GM12878 (cell line): ENCODE measurements at regions not wholly inside any gene's neighbourhood (a gene's known extent, or its start where the extent isn't known, plus 50 kb on each side); places are given as distances from the start of the nearest gene placed in this dataset.

ENCODE experiments used
- ATAC-seq: fragments of 200-7000 bp; cut with Tn5 transposase; 3 replicates; pipeline ENCODE4 v1.9.1; 2020; ENCODE audit warnings: mild to moderate bottlenecking, moderate library complexity
- BruUV-seq: library from RNA; stranded (reverse); fragments of 400-500 nt; replicated peaks from 2 replicates; lab custom pipeline; 2021; lab: Mats Ljungman, UMichigan
- CTCF ChIA-PET: fragments of 300-600 bp; sonication (Branson Sonifier 250); formaldehyde crosslinking; extraction: SDS; loops from one replicate; lab custom pipeline; 2021; ENCODE audit warnings: inconsistent platforms; lab: Yijun Ruan, JAX
- POLR2A ChIA-PET: fragments of 350-600 bp; formaldehyde crosslinking; extraction: SDS; loops from one replicate; lab custom pipeline; 2021; ENCODE audit warnings: inconsistent platforms; lab: Charles Lee
- RAD21 ChIA-PET: fragments of 300-600 bp; sonication (Branson Sonifier 250); formaldehyde crosslinking; loops from one replicate; lab custom pipeline; 2023; ENCODE audit warnings: antibody characterized with exemption; ENCODE audit not compliant: unreplicated experiment; lab: Charles Lee
- SMC1A ChIA-PET: fragments of 300-600 bp; sonication (Branson Sonifier 250); formaldehyde crosslinking; loops from one replicate; lab custom pipeline; 2023; ENCODE audit not compliant: unreplicated experiment, uncharacterized antibody; lab: Charles Lee
- DNase-seq: peaks from one replicate; pipeline ENCODE4 v3.0.0-alpha.2; 2011; ENCODE audit warnings: low read depth, low spot score
- FAIRE-seq: peaks from 3 replicates; lab custom pipeline; 2011; peaks lifted over from hg19 to GRCh38; lab: Jason Lieb, UNC
- H2AFZ ChIP-seq: 2 replicates; pipeline ENCODE4 v1.6.0; 2011; ENCODE audit warnings: low read depth, low read length, control low read depth; ENCODE audit not compliant: control insufficient read depth
- H3K27ac ChIP-seq: 2 replicates; pipeline ENCODE4 v1.5.1; 2011; ENCODE audit warnings: control low read depth; ENCODE audit not compliant: control insufficient read depth, insufficient read depth
- H3K27me3 ChIP-seq, 2 experiments: replicated peaks in 1 of 2; 2 replicates each; pipeline versions ENCODE4 v1.6.0 to v1.6.1; 2011; ENCODE audit warnings: low read length in 1 of 2; ENCODE audit not compliant: control insufficient read depth in 2 of 2, insufficient read depth in 2 of 2
- H3K36me3 ChIP-seq, 2 experiments: 2 replicates each; pipeline ENCODE4 v1.5.1; 2011; ENCODE audit warnings: low read length in 1 of 2; ENCODE audit not compliant: control insufficient read depth in 2 of 2, insufficient read depth in 2 of 2
- H3K4me1 ChIP-seq: 2 replicates; pipeline ENCODE4 v1.6.1; 2011; ENCODE audit warnings: mild to moderate bottlenecking, low read length, moderate library complexity, mixed read lengths; ENCODE audit not compliant: control insufficient read depth, insufficient read depth
- H3K4me2 ChIP-seq: 2 replicates; pipeline ENCODE4 v1.6.0; 2011; ENCODE audit warnings: control low read depth; ENCODE audit not compliant: control insufficient read depth, insufficient read depth
- H3K4me3 ChIP-seq: fragments of 200-600 bp; sonication (generic); 2 replicates; pipeline ENCODE4 v1.5.1; 2016
- H3K79me2 ChIP-seq: 2 replicates; pipeline ENCODE4 v1.6.0; 2011; ENCODE audit warnings: low read length; ENCODE audit not compliant: control insufficient read depth, insufficient read depth
- H3K9ac ChIP-seq: 2 replicates; pipeline ENCODE4 v1.8.0; 2011; ENCODE audit warnings: low read length, control low read depth, mixed read lengths; ENCODE audit not compliant: control insufficient read depth, insufficient read depth
- H3K9me3 ChIP-seq: replicated peaks from 3 replicates; pipeline ENCODE4 v1.5.1; 2011; ENCODE audit warnings: mild to moderate bottlenecking, low read length; ENCODE audit not compliant: control insufficient read depth, insufficient read depth
- H4K20me1 ChIP-seq: 2 replicates; pipeline ENCODE4 v1.6.0; 2011; ENCODE audit not compliant: control insufficient read depth, insufficient read depth
- ASH2L ChIP-seq: fragments of 300-600, 200-600 bp; sonication (generic); IDR thresholded peaks from 2 replicates; pipeline ENCODE4 v1.6.1; 2017; ENCODE audit warnings: low read depth, mild to moderate bottlenecking, borderline replicate concordance
- CHD4 ChIP-seq: fragments of 200-600 bp; sonication (generic); IDR thresholded peaks from 2 replicates; pipeline ENCODE4 v1.6.1; 2016; ENCODE audit warnings: mild to moderate bottlenecking
- FOXK2 ChIP-seq: fragments of 450-650 bp; IDR thresholded peaks from 2 replicates; pipeline ENCODE4 v1.6.1; 2017; ENCODE audit warnings: mild to moderate bottlenecking, moderate library complexity
- FOXM1 ChIP-seq: IDR thresholded peaks from 2 replicates; pipeline ENCODE4 v1.6.1; 2012; ENCODE audit warnings: low read depth, mild to moderate bottlenecking, inconsistent platforms, low read length, moderate library complexity
- HDAC6 ChIP-seq: fragments of 200-600 bp; sonication (generic); IDR thresholded peaks from one replicate; pipeline ENCODE4 v1.8.0; 2017; ENCODE audit warnings: antibody characterized with exemption; ENCODE audit not compliant: unreplicated experiment
- HDGF ChIP-seq: fragments of 450-650 bp; IDR thresholded peaks from 2 replicates; pipeline ENCODE4 v1.6.1; 2016; ENCODE audit warnings: antibody characterized with exemption
- IKZF1 ChIP-seq: fragments of 450-650 bp; conservative IDR thresholded peaks from 2 replicates; pipeline ENCODE4 v1.6.1; 2017; ENCODE audit warnings: antibody characterized with exemption, mild to moderate bottlenecking
- NFYA ChIP-seq: IDR thresholded peaks from 2 replicates; pipeline ENCODE4 v1.6.1; 2011; ENCODE audit warnings: low read depth, mild to moderate bottlenecking, low read length, improper control_type of control experiment, borderline replicate concordance
- PRDM15 ChIP-seq: fragments of 450-650 bp; formaldehyde crosslinking; IDR thresholded peaks from 2 replicates; pipeline ENCODE4 v1.4.0; 2020; ENCODE audit warnings: mild to moderate bottlenecking, moderate library complexity
- STAT3 ChIP-seq: IDR thresholded peaks from 2 replicates; pipeline ENCODE4 v1.6.1; 2011; ENCODE audit warnings: low read depth, low read length, improper control_type of control experiment
- WRNIP1 ChIP-seq: IDR thresholded peaks from 2 replicates; pipeline ENCODE4 v1.6.1; 2011; ENCODE audit warnings: low read depth, low read length, improper control_type of control experiment, borderline replicate concordance
- ZBTB40 ChIP-seq: fragments of 450-650 bp; IDR thresholded peaks from 2 replicates; pipeline ENCODE4 v1.6.1; 2016; ENCODE audit warnings: mild to moderate bottlenecking, moderate library complexity, borderline replicate concordance
- ZNF592 ChIP-seq: fragments of 450-650 bp; IDR thresholded peaks from 2 replicates; pipeline ENCODE4 v1.6.1; 2017; ENCODE audit warnings: mild to moderate bottlenecking, moderate library complexity
- ZSCAN29 ChIP-seq: fragments of 450-650 bp; IDR thresholded peaks from 2 replicates; pipeline ENCODE4 v1.6.1; 2017; ENCODE audit warnings: mild to moderate bottlenecking, moderate library complexity
- WGBS: methylation state at CpG from one replicate; pipeline ENCODE4 v1.1.6; 2016; ENCODE audit warnings: low lambda C conversion rate; ENCODE audit not compliant: insufficient replicate concordance, insufficient coverage; ENCODE audit errors: missing lambda C conversion rate; 5-methylcytosine and 5-hydroxymethylcytosine counted together
- in situ Hi-C: fragments of 300-500 bp; cut with MboI; formaldehyde crosslinking; loops from 9 replicates; pipeline ENCODE4 v1.14.3; 2018; ENCODE audit warnings: mixed read lengths
- intact Hi-C: fragments of 100-400 bp; cut with micrococcal nuclease; formaldehyde crosslinking; loops from one replicate; pipeline ENCODE4 v1.14.2; 2022; ENCODE audit not compliant: unreplicated experiment

- ATAC-seq (no peak), FAIRE-seq (no peak), DNase-seq (no peak)
- Histone ChIP-seq H4K20me1 (no peaks in the 10 kb centered on the region), H3K27me3 (no peaks in the 10 kb centered on the region), H3K36me3 (no peaks in the 10 kb centered on the region), H3K4me2 (no peak overlapping the region), H3K4me3 (no peak overlapping the region), H3K27ac (no peak overlapping the region), H3K9ac (no peak overlapping the region), H2AFZ (no peak overlapping the region), H3K79me2 (no peaks in the 10 kb centered on the region), H3K9me3 (no peaks in the 10 kb centered on the region), H3K4me1 (no peaks in the 10 kb centered on the region)
- ChIA-PET SMC1A (no interaction called here), RAD21 (no interaction called here), CTCF (interaction anchor here (1.1 kb wide), 1 partner anchor 24 kb away, joined by 3 read pairs; no protein-coding TSS in a partner anchor), POLR2A (no interaction called here)
- no TSS peak for BruUV-seq
- in situ Hi-C loops = no loop called here
- 60% methylated on average over 1 of the region's 1 CpG for WGBS
- intact Hi-C loops = no loop called here
- no peak for TF ChIP-seq ZBTB40
- no peak for TF ChIP-seq HDGF
- no peak for TF ChIP-seq WRNIP1
- no peak for TF ChIP-seq IKZF1
- TF ChIP-seq PRDM15 (CRISPR knock-in tag) = no peak
- no peak for TF ChIP-seq ZSCAN29
- TF ChIP-seq HDAC6 = no peak
- TF ChIP-seq NFYA = no peak
- TF ChIP-seq CHD4 = no peak
- TF ChIP-seq ZNF592 = no peak
- no peak for TF ChIP-seq STAT3
- TF ChIP-seq ASH2L = no peak
- no peak for TF ChIP-seq FOXM1
- TF ChIP-seq FOXK2 = no peak
These were observed 237.7 kb upstream of the TLL1 start for GRCh38 chr4:165635381-165635780.
